Esophagus mucosa (tissue), 1 donor: ENCODE measurements at regions not wholly inside any gene's neighbourhood (a gene's known extent, or its start where the extent isn't known, plus 50 kb on each side); places are given as distances from the start of the nearest gene placed in this dataset.

Experiments used
- ATAC-seq: fragments of 200-7000 bp; cut with Tn5 transposase; one replicate; pipeline ENCODE4 v1.9.1; 2020
- donor health status: DM: yes; HTN: yes; CAD: no.

DNA sequence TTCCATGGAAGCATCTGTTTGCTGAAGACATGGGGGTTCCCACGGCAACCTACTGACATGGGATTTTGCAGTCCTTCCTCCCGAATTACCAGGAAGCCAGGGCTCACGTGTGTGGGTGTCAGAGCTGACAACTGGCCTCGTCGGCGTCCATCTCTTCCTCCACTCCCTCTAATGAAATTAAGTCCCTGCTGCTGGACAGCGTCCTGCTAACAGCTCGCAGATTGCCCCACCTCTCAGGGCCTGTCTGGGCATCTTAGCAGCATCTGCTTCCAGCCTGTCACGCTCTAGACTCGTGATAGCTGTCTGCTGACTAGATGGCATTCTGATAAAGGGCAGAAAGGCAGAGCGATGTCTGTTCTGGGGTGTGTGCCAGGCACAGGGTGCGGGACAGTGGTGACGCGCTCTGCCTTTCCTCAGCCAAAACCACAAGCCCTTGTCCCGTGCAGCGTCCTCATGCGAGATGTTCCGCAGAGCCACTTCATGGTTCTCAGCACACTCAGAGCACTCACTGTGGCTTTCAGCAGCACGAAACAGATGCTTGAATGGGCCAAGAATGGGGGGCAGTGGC lies 161.1 kb downstream of the ARL4C start:
- ATAC-seq, result peak; percentile 76

- ATAC-seq, result no peak
Observed at GRCh38 chr2:234334756-234335155, 162.1 kb downstream of the ARL4C start.

GRCh38 chr2:234334151-234334550 lies 162.7 kb downstream of the ARL4C start:
- no peak for ATAC-seq

- no peak for ATAC-seq
Observed at GRCh38 chr2:234333168-234334130, 163.4 kb downstream of the ARL4C start.

DNA sequence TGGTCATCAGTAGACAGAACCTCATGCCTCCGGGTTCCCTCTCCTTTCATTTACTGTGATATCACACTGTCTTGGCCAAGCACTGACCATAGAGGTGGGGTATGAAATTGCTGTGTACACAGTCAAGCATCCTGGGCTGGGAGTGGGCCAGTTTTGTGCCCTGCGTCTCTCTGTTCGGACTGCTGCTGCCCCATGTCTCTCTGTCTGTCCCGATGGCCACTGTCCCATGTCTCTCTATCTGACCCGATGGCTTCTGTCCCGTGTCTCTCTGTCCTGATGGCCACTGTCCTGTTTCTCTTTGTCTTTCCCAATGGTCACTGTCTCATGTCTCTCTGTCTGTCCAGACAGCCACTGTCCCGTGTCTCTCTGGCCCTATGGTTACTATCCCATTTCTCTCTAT lies 164.9 kb downstream of the ARL4C start:
- no peak for ATAC-seq

- peak; percentile 36 for ATAC-seq
Observed at GRCh38 chr2:234331566-234331965, 165.3 kb downstream of the ARL4C start.

GRCh38 chr2:234330902-234331301 lies 166.0 kb downstream of the ARL4C start:
- no peak for ATAC-seq

GRCh38 chr2:234329202-234329960 lies 167.5 kb downstream of the ARL4C start:
- ATAC-seq, result peak; percentile 93

GRCh38 chr2:234328444-234328990 lies 168.4 kb downstream of the ARL4C start:
- ATAC-seq, result no peak

- no peak for ATAC-seq
Observed at GRCh38 chr2:234326694-234327093, 170.2 kb downstream of the ARL4C start.

DNA sequence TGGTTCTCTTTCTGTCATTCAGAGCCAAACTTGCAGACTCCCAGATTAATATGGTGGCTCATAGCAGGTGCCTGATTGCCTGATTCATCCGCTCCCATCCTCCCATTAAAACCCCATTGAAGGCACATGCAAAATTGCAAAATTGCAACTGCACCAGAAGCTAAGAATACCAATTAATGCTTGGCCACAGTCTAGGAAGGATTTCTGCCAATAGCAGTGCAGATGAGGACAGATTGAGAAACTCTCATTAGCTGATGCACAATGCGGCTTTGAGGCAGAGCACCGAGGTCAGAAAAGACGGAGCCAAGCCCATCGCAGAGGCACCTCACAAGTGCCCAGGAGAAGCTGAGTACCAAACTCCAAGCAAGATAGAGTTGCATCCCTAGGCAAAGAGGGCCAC lies 172.8 kb downstream of the ARL4C start:
- no peak for ATAC-seq

DNA sequence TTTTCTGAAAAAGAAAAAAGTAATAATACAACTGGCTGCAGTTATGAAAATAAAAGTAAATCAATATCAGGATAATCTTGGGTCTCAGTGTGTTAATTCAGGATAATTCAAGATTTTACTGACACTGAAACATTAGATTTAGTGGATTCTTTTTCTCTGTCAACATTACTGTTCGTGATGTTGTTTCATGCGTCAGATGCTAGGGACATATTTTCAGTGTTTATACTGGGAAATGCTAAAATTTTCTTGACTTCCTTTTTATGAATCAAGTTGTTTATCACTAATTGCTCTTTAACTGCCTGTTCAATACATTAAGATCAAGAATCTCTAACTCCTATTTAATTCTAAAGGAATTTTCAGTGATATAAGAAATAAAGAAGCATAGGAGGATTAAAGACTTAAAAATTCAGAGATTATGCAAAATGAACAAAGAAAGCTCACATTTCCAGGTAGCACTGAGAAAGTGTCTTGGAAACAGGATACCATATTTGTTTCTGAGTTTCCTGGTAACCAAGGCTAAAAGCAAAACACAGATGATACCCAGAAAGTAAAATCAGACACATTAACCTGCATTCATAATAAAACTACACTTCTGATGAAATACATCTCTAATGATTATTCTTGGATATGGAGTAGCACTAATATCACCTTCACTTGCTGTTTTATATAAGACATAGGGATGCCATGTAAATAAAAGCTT lies 174.0 kb downstream of the ARL4C start:
- ATAC-seq, result no peak

DNA sequence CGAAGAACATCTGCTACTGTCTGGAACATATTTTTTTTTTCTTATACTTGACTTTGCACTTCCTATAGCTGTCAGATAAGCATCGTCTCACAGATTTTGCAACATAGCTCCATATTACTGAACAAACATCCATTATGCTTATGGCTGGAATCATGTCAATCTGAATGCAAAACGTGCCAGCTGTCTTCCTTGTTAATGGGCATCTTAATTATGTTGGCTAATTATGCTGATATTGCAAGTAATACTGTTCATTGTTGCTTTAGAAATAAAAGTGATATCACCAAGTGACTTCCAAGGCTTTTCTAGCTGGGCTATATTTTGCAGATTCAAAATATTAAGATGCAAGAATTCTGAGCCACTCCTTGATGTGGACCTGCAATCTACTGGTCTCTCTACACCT lies 176.8 kb downstream of the ARL4C start:
- ATAC-seq, result no peak

- ATAC-seq, result no peak
Observed at GRCh38 chr2:234318361-234318760, 178.5 kb downstream of the ARL4C start.

DNA sequence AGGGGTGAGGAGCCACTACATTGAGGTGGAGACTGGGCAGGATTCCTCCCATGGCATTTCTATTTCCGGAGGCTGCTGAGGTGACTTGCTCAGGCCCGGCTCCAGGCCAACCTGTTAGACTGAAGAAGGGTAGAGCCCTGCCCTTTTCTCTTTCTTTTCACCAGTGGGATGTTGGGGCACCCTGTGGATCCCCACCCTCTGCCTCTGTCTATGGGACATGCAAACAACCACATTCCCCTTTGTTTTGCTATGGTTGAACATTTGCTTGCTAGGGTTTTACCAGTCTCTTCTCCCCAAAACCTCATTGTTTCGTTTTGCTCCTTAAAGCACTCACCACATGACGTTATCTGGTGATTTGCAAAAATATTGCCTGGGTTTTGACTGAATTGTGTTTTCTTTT lies 183.3 kb downstream of the ARL4C start:
- no peak for ATAC-seq

- no peak for ATAC-seq
Observed at GRCh38 chr2:234310166-234310565, 186.7 kb downstream of the ARL4C start.

GRCh38 chr2:234309431-234309830 lies 187.4 kb downstream of the ARL4C start:
- ATAC-seq, result no peak

DNA sequence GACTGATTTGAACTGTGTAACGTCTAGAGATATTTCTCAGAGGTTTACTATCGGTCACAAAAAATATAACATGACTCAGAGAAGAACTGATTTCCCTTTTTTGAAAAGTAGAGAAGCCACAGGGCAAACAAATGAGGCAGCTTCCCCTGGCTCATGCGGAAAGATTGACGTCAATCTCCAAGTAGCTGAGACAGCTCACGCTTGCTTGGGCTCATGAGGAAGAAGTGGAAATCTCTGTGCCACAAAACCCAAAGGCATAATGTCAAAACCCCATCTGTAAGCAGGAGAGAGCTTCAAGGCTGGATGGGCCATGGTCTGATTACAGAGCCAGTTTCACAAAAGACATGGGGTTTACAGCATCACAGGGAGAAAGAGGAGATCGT lies 188.1 kb downstream of the ARL4C start:
- ATAC-seq, result peak; percentile 69

DNA sequence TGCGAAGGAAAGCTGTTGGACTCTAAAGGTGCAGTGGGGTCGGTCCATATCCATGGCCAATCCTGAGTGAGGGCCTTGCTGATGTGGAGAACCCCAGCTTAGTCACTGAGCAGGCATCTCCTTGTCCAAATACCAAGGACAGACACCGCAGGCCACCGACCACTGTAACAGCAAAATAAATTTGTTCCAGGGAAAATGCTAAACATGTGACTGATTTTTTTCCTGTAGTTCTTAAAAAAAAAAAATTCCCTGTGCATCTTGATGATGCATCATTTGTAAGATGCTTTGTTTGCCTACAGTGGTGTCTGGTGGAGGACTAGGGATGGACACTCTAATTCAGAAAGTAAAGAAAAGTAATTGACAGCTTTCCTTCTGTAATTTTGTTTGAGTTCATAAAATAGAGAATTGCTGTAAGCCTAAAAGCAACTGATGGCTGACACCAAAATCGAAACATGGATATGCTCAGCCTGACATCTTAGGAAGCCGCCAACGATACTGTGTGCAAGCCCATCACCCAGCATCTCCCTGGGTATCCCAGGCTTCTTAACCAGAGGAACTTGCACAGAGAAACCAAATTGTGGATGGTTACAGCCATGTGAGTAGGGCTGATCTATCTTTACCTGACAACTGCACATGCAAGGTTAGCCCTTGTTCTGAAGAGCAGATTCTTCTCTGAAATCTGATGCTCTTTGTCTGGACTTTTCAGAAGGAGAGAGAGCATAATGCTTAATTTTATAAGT lies 188.6 kb downstream of the ARL4C start:
- ATAC-seq, result no peak

DNA sequence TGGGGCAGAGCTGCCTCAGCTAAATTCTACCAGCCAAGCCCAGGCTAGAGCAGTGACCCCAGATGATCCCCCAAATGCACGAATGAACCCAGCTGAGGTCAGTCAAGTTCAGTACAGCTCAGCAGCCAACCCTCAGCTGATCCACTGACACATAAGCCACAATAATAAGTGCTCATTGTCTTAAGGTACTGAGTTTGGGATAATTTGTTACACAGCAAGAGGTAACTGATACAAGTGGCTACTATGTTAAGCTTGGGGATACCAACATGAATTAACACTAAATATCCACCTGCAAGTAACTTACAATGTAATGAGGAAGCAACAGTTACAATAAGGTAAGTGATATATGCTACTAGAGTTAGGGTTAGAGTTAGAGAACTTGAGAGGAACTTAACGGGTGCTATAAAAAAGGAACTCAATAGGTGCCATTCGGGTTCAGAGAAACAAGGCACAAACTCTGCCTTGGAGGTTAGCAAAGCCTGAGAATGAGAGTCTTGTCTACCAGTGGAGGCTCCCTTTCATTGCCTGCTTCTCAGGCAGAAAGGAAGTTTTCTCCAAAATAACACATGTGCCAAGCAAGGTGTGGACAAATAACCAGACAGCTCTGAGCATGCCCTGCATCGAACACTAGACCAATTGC lies 189.4 kb downstream of the ARL4C start:
- ATAC-seq, result no peak
